ENCODE measurements at regions not wholly inside any gene's neighbourhood (a gene's known extent, or its start where the extent isn't known, plus 50 kb on each side); places are given as distances from the start of the nearest gene placed in this dataset.
A peak's percentile ranks its signal among the peaks of the same experiment; 100 is the strongest.

DNA sequence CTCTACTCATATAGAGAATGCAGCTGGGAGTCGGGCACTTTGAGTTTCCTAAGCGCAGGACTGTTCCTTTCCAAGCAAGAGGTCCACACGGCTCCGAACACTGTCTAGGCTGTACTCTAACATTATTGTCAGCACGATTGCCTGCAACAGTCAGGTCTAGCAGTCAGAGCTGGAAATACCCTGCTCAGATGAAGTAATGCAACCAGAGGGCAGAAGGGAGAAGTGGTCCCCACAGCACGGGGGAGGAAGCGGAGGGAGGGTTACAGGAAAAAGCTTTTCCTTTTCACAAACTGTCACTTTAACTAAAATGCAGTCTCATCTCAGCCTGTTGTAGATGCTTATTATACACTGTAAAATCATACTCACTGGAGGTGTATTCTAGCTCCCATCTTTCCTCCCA, 98.9 kb upstream of the SLC44A3 start:
- no peak for DNase-seq (ENCODE audit: low read depth in 2 of 2)
- TF ChIP-seq, protein P1, sequence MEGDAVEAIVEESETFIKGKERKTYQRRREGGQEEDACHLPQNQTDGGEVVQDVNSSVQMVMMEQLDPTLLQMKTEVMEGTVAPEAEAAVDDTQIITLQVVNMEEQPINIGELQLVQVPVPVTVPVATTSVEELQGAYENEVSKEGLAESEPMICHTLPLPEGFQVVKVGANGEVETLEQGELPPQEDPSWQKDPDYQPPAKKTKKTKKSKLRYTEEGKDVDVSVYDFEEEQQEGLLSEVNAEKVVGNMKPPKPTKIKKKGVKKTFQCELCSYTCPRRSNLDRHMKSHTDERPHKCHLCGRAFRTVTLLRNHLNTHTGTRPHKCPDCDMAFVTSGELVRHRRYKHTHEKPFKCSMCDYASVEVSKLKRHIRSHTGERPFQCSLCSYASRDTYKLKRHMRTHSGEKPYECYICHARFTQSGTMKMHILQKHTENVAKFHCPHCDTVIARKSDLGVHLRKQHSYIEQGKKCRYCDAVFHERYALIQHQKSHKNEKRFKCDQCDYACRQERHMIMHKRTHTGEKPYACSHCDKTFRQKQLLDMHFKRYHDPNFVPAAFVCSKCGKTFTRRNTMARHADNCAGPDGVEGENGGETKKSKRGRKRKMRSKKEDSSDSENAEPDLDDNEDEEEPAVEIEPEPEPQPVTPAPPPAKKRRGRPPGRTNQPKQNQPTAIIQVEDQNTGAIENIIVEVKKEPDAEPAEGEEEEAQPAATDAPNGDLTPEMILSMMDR (IDR thresholded peaks at IDR 0.05; ENCODE audit: low read depth, low read length): no peak
- H3K4me3 ChIP-seq (replicated peaks in 1 of 2; ENCODE audit: low read depth in 2 of 2, low read length in 2 of 2): no peak overlapping the region

DNA sequence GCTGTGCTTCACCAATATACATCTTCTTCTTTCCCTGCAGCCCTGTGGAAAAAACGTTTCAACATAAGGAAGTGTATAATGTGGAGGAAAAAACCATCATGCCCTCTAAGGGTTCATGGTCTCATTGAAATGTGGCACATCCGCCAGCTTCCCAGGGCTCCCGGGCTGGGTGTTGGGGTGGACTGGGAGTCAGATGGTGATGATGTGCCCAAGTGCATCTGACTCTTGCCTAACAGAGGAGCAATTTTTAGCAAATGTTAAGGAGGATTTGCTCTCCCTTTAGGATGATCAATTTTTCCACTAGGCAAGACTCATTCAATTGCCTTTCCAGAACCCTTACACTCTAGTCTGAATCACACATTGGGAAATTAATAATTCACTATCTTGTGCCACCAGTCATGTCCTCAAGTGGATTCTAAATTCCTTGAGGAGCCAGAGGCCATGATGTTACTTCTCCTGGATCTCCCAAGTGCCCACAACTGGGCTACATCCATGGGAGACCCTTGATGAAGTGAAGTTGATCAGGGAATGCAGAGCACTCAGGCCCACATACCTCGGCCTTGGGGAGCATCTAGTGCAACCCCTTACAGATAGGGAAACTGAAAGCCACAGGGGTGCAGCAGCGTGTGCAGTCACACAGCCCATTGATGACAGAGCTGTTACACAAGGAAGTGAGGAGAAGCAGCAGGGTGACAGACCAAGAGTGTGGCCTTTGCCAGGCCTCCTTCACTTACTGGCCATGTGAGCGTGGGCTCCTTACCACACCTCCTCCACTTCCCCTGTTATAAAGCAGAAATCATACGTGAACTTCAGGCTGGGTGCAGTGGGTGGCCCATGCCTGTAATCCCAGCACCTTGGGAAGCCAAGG, 100.0 kb upstream of the SLC44A3 start:
- DNase-seq (ENCODE audit: low read depth in 2 of 2): no peak
- TF ChIP-seq, protein P1 (IDR thresholded peaks at IDR 0.05; ENCODE audit: low read depth, low read length): no peak
- H3K4me3 ChIP-seq (replicated peaks in 1 of 2; ENCODE audit: low read depth in 2 of 2, low read length in 2 of 2): no peak overlapping the region

GRCh38 chr1:94716965-94717364, 103.2 kb upstream of the SLC44A3 start:
- no peak overlapping the region for H3K4me3 ChIP-seq (replicated peaks in 1 of 2; ENCODE audit: low read depth in 2 of 2, low read length in 2 of 2)
- TF ChIP-seq, protein P1 (IDR thresholded peaks at IDR 0.05; ENCODE audit: low read depth, low read length): no peak
- peak in 1 of 2 donors; percentile 41 for DNase-seq (ENCODE audit: low read depth in 2 of 2)

GRCh38 chr1:94715321-94715720, 104.8 kb upstream of the SLC44A3 start:
- DNase-seq (ENCODE audit: low read depth in 2 of 2): no peak
- TF ChIP-seq, protein P1 (IDR thresholded peaks at IDR 0.05; ENCODE audit: low read depth, low read length): no peak
- no peak overlapping the region for H3K4me3 ChIP-seq (replicated peaks in 1 of 2; ENCODE audit: low read depth in 2 of 2, low read length in 2 of 2)

DNA sequence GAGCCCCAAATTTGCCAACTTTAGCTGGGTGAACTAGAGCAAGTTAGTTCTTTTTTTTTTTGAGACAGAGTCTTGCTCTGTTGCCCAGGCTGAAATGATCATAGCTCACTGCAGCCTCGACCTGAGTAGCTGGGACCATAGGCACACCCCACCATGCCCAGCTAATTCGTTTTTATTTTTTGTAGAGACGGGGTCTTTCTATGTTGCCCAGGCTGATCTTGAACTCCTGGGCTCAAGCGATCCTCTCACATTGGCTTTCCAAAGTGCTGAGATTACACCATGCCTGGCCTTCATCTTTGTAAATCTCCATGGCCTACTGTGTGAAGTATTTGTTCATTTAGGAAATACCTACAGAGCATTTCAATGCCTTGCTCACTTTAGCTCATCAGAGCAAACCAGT, 105.6 kb upstream of the SLC44A3 start:
- no peak overlapping the region for H3K4me3 ChIP-seq (replicated peaks in 1 of 2; ENCODE audit: low read depth in 2 of 2, low read length in 2 of 2)

DNA sequence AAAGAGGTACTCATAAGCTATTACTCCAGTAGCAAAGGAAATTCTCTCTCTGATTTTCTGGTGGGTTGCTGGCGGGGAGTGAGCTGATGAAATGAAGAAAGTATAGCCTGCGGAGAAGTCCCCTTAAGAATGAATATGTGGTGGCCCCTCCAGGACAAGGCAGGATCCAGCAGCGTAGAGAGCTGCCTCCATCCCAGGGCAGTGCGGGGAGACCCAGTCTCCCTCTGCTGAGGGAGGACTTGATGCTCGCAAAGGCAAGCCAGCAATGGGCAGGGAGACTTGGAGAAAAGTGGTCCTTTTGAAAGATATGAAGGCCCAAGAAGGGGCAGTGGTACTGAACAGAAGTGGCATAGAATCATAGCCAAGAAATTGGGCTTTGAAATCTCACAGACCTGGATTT, 106.0 kb upstream of the SLC44A3 start:
- H3K4me3 ChIP-seq (replicated peaks in 1 of 2; ENCODE audit: low read depth in 2 of 2, low read length in 2 of 2): no peak overlapping the region
- DNase-seq (ENCODE audit: low read depth in 2 of 2): no peak
- TF ChIP-seq, protein P1 (IDR thresholded peaks at IDR 0.05; ENCODE audit: low read depth, low read length): no peak

More for the DNA sequence above, 105.6 kb upstream of the SLC44A3 start:
- DNase-seq (ENCODE audit: low read depth in 2 of 2): no peak
- TF ChIP-seq, protein P1 (IDR thresholded peaks at IDR 0.05; ENCODE audit: low read depth, low read length): no peak
